Esophagus muscularis mucosa (tissue), 4 donors: ENCODE measurements at regions not wholly inside any gene's neighbourhood (a gene's known extent, or its start where the extent isn't known, plus 50 kb on each side); places are given as distances from the start of the nearest gene placed in this dataset.

Experiments
- DNase-seq: peaks from one replicate; pipeline ENCODE4 v3.0.0-alpha.2; 2017; ENCODE audit errors: extremely low spot score
- H3K27ac ChIP-seq, 4 donors: fragments of 200-600 bp; sonication (generic); replicated peaks in 1 of 4; 1 replicate in 3 of 4; 2 replicates in 1 of 4; pipeline ENCODE4 v1.5.1; 2016 to 2019; ENCODE audit warnings: mild to moderate bottlenecking in 1 of 4
- H3K27me3 ChIP-seq, 4 donors: fragments of 200-600 bp; sonication (generic); one replicate each; pipeline versions ENCODE4 v1.5.1 to v1.6.0; 2016 to 2019
- H3K36me3 ChIP-seq, 4 donors: fragments of 200-600 bp; sonication (generic); one replicate each; pipeline ENCODE4 v1.5.1; 2016 to 2019
- H3K4me1 ChIP-seq, 4 donors: fragments of 200-600 bp; sonication (generic); one replicate each; pipeline ENCODE4 v1.5.1; 2016 to 2019
- H3K4me3 ChIP-seq, 4 donors: fragments of 200-600 bp; sonication (generic); 1 replicate in 2 of 4; 2 replicates in 2 of 4; pipeline ENCODE4 v1.5.1; 2016 to 2019; ENCODE audit warnings: mild to moderate bottlenecking in 4 of 4, moderate library complexity in 1 of 4
- H3K9me3 ChIP-seq, 4 donors: fragments of 200-600 bp; sonication (generic); 1 replicate in 3 of 4; 2 replicates in 1 of 4; pipeline ENCODE4 v1.5.1; 2016 to 2019
- EP300 ChIP-seq: sonication (generic); formaldehyde crosslinking; IDR thresholded peaks from one replicate; pipeline ENCODE4 v1.6.1; 2017; ENCODE audit warnings: antibody characterized with exemption
- POLR2A ChIP-seq: fragments of 450-650 bp; IDR thresholded peaks from one replicate; pipeline ENCODE4 v1.6.1; 2017; ENCODE audit warnings: antibody characterized with exemption, moderate library complexity, mild to moderate bottlenecking, low read depth
- POLR2AphosphoS5 ChIP-seq, 2 donors: sonication (generic); formaldehyde crosslinking; IDR thresholded peaks; one replicate each; pipeline ENCODE4 v1.6.1; 2017; ENCODE audit warnings: antibody characterized with exemption in 2 of 2
- WGBS: methylation state at CpG from one replicate; pipeline ENCODE4 v1.1.5; 2018; 5-methylcytosine and 5-hydroxymethylcytosine counted together
- intact Hi-C: fragments of 100-400 bp; cut with DNase I; formaldehyde crosslinking; loops from one replicate; pipeline ENCODE4 v1.15.1; 2023
- TF ChIP-seq, protein P1 (sequence below), 3 experiments: fragments of 200-600 bp in 2 of 3; fragments of 450-650 bp in 1 of 3; sonication (generic) in 2 of 3; IDR thresholded peaks; one replicate each; pipeline ENCODE4 v1.5.1; 2017 to 2019; ENCODE audit warnings: antibody characterized with exemption in 3 of 3, mild to moderate bottlenecking in 2 of 3, moderate library complexity in 1 of 3

DNA sequence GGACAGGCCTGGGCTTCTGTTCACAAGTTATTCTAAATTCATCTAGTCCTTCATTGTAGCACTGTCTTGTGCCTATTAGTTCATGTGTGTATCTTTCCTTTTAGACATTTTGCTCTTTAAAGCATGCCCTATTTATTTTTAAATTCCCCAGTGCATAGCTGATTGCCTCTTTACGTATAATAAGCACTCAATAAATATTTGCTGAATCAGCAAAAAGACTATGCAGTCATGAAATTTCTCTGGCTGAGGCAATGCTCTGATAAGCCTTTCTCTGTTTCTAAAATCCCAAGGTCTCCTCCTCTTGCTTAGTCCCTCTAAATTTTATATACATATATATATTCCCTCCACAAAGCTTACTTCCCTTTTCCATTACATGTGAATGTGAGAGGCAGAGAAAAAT lies 315.9 kb upstream of the PCSK5 start:
- Histone ChIP-seq H3K4me3 (no peak overlapping the region), H3K27me3 (no peaks in the 10 kb centered on the region), H3K36me3 (no peaks in the 10 kb centered on the region), H3K9me3 (no peaks in the 10 kb centered on the region), H3K4me1 (no peaks in the 10 kb centered on the region), H3K27ac (no peak overlapping the region)
- intact Hi-C loops: no loop called here
- 70% methylated on average over 1 of the region's 1 CpG for WGBS
- DNase-seq: no peak
- TF ChIP-seq, protein P1, sequence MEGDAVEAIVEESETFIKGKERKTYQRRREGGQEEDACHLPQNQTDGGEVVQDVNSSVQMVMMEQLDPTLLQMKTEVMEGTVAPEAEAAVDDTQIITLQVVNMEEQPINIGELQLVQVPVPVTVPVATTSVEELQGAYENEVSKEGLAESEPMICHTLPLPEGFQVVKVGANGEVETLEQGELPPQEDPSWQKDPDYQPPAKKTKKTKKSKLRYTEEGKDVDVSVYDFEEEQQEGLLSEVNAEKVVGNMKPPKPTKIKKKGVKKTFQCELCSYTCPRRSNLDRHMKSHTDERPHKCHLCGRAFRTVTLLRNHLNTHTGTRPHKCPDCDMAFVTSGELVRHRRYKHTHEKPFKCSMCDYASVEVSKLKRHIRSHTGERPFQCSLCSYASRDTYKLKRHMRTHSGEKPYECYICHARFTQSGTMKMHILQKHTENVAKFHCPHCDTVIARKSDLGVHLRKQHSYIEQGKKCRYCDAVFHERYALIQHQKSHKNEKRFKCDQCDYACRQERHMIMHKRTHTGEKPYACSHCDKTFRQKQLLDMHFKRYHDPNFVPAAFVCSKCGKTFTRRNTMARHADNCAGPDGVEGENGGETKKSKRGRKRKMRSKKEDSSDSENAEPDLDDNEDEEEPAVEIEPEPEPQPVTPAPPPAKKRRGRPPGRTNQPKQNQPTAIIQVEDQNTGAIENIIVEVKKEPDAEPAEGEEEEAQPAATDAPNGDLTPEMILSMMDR (IDR thresholded peaks at IDR 0.05): no peak
- TF ChIP-seq POLR2A (no peak), EP300 (no peak), POLR2AphosphoS5 (IDR thresholded peaks at IDR 0.05) (no peak)

DNA sequence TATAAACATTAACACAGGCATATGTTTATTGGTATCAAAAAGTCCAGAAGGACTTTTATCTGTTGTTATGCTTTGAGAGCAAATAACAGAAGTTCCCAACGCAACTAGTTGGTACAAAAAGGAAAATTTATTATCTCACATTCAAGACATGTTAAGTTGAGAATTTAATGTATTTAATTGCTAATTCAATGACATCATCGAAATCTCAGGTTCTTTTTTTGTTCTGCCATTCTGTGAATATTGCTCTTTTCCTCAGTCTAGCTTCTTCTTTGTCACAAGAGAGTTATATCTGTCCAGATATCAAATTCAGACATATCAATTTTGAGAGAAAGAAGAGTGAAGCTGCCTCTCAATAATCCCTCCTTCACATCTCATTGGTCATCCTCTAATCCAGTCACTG lies 307.6 kb upstream of the PCSK5 start:
- H3K36me3 ChIP-seq: no peaks in the 10 kb centered on the region
- DNase-seq: no peak
- 93% methylated on average over 2 of the region's 2 CpGs for WGBS
- H3K4me3 ChIP-seq: no peak overlapping the region
- no peaks in the 10 kb centered on the region for H3K4me1 ChIP-seq
- no peaks in the 10 kb centered on the region for H3K9me3 ChIP-seq
- H3K27me3 ChIP-seq: no peaks in the 10 kb centered on the region
- TF ChIP-seq, protein P1 (IDR thresholded peaks at IDR 0.05): no peak
- no peak for TF ChIP-seq POLR2AphosphoS5 (IDR thresholded peaks at IDR 0.05)
- TF ChIP-seq EP300: no peak
- TF ChIP-seq POLR2A: no peak
- no peak overlapping the region for H3K27ac ChIP-seq
- intact Hi-C loops: no loop called here

GRCh38 chr9:75588808-75589207 lies 301.7 kb upstream of the PCSK5 start:
- Histone ChIP-seq H3K36me3 (no peaks in the 10 kb centered on the region), H3K27me3 (no peaks in the 10 kb centered on the region), H3K9me3 (no peaks in the 10 kb centered on the region), H3K27ac (no peak overlapping the region), H3K4me3 (no peak overlapping the region), H3K4me1 (no peaks in the 10 kb centered on the region)
- DNase-seq: peak; percentile 37
- no peak for TF ChIP-seq POLR2AphosphoS5 (IDR thresholded peaks at IDR 0.05)
- TF ChIP-seq POLR2A: no peak
- TF ChIP-seq, protein P1 (IDR thresholded peaks at IDR 0.05): no peak
- no peak for TF ChIP-seq EP300
- WGBS: 90% methylated on average over 2 of the region's 2 CpGs
- intact Hi-C loops: no loop called here

GRCh38 chr9:75589497-75589896 lies 301.0 kb upstream of the PCSK5 start:
- intact Hi-C loops: no loop called here
- H3K36me3 ChIP-seq: no peaks in the 10 kb centered on the region
- WGBS: 52% methylated on average over 2 of the region's 2 CpGs
- H3K27me3 ChIP-seq: no peaks in the 10 kb centered on the region
- H3K27ac ChIP-seq: no peak overlapping the region
- peak; percentile 62 for DNase-seq
- no peaks in the 10 kb centered on the region for H3K4me1 ChIP-seq
- TF ChIP-seq, protein P1 (IDR thresholded peaks at IDR 0.05): no peak
- TF ChIP-seq POLR2A: no peak
- no peak for TF ChIP-seq POLR2AphosphoS5 (IDR thresholded peaks at IDR 0.05)
- TF ChIP-seq EP300: no peak
- no peaks in the 10 kb centered on the region for H3K9me3 ChIP-seq
- no peak overlapping the region for H3K4me3 ChIP-seq

- Histone ChIP-seq H3K36me3 (no peaks in the 10 kb centered on the region), H3K9me3 (no peaks in the 10 kb centered on the region), H3K27ac (no peak overlapping the region), H3K27me3 (no peaks in the 10 kb centered on the region), H3K4me3 (no peak overlapping the region), H3K4me1 (no peaks in the 10 kb centered on the region)
- peak; percentile 91 for DNase-seq
- WGBS: 49% methylated on average over 3 of the region's 3 CpGs
- intact Hi-C loops: no loop called here
- TF ChIP-seq, protein P1 (IDR thresholded peaks at IDR 0.05): no peak
- no peak for TF ChIP-seq EP300
- no peak for TF ChIP-seq POLR2A
- TF ChIP-seq POLR2AphosphoS5 (IDR thresholded peaks at IDR 0.05): no peak
Measured at GRCh38 chr9:75591972-75592371, 298.5 kb upstream of the PCSK5 start.
